ENCODE measurements at regions not wholly inside any gene's neighbourhood (a gene's known extent, or its start where the extent isn't known, plus 50 kb on each side); places are given as distances from the start of the nearest gene placed in this dataset.

GRCh38 chr20:60121903-60122302 is 163.7 kb downstream of the CDH26 start:
- DNase-seq (ENCODE audit: extremely low spot score) = no peak
- POLR2A ChIA-PET = no interaction called here
- CTCF ChIA-PET = interaction anchor here (1.4 to 1.8 kb wide), 2 partner anchors 23 to 30 kb away, joined by 3 read pairs; no protein-coding TSS in a partner anchor
- no peak for TF ChIP-seq CTCF (IDR thresholded peaks at IDR 0.05; ENCODE audit: control extremely low read depth, extremely low read depth, low read depth, missing control alignments)

- TF ChIP-seq CTCF (IDR thresholded peaks at IDR 0.05; ENCODE audit: control extremely low read depth, extremely low read depth, low read depth, missing control alignments) = no peak
- ChIA-PET CTCF (interaction anchor here (0.6 to 1.8 kb wide), 4 partner anchors 11 to 65 kb away, joined by 3 read pairs; no protein-coding TSS in a partner anchor), POLR2A (no interaction called here)
- no peak for DNase-seq (ENCODE audit: extremely low spot score)
Observed at GRCh38 chr20:60122671-60123070, 164.4 kb downstream of the CDH26 start.

- no peak for DNase-seq (ENCODE audit: extremely low spot score)
- ChIA-PET CTCF (interaction anchor here (0.6 to 1.0 kb wide), 2 partner anchors 11 to 66 kb away, joined by 3 read pairs; no protein-coding TSS in a partner anchor), POLR2A (no interaction called here)
- TF ChIP-seq CTCF (IDR thresholded peaks at IDR 0.05; ENCODE audit: control extremely low read depth, extremely low read depth, low read depth, missing control alignments) = no peak
Observed at GRCh38 chr20:60123096-60123495, 164.9 kb downstream of the CDH26 start.

GRCh38 chr20:60123652-60124051 is 165.4 kb downstream of the CDH26 start:
- ChIA-PET POLR2A (no interaction called here), CTCF (interaction anchor here (1.0 kb wide), 1 partner anchor 10 kb away, joined by 3 read pairs; no protein-coding TSS in a partner anchor)
- no peak for DNase-seq (ENCODE audit: extremely low spot score)
- TF ChIP-seq CTCF (IDR thresholded peaks at IDR 0.05; ENCODE audit: control extremely low read depth, extremely low read depth, low read depth, missing control alignments) = no peak

GRCh38 chr20:60124776-60125381 is 166.7 kb downstream of the CDH26 start:
- no peak for TF ChIP-seq CTCF (IDR thresholded peaks at IDR 0.05; ENCODE audit: control extremely low read depth, extremely low read depth, low read depth, missing control alignments)
- ChIA-PET POLR2A (no interaction called here), CTCF (interaction anchor here (0.9 kb wide), 1 partner anchor 12 kb away, joined by 3 read pairs; no protein-coding TSS in a partner anchor)
- no peak for DNase-seq (ENCODE audit: extremely low spot score)

- DNase-seq (ENCODE audit: extremely low spot score) = no peak
- ChIA-PET CTCF (no interaction called here), POLR2A (no interaction called here)
- TF ChIP-seq CTCF (IDR thresholded peaks at IDR 0.05; ENCODE audit: control extremely low read depth, extremely low read depth, low read depth, missing control alignments) = no peak
Observed at GRCh38 chr20:60125513-60125912, 167.3 kb downstream of the CDH26 start.
